ENCODE measurements at regions not wholly inside any gene's neighbourhood (a gene's known extent, or its start where the extent isn't known, plus 50 kb on each side); places are given as distances from the start of the nearest gene placed in this dataset.

DNA sequence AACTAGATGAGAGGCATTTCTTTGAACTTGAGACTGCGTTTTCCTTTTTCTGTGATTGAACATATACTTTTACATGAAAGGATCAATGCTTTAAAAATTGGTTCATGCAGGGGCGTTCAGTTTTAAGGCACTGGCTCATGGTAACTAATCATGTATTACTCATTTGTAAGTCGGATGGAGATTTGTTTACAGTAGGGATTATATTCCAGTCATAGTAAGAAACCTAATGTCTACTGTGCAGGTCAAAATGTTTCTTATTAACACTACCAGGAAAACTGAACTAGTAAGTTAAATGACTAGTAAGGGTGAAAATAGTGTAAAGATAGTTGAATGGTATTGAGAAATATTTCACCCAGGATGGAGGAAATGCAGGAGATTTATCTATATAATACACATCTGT, 258.8 kb upstream of the GBE1 start:
- TF ChIP-seq POLR2AphosphoS5 (IDR thresholded peaks at IDR 0.05; ENCODE audit: borderline replicate concordance, low read depth, low read length) (no peak), EZH2 (IDR thresholded peaks at IDR 0.05) (no peak)

All from SK-N-MC (cell line).